Lower leg skin (tissue), 4 donors: ENCODE measurements at regions not wholly inside any gene's neighbourhood (a gene's known extent, or its start where the extent isn't known, plus 50 kb on each side); places are given as distances from the start of the nearest gene placed in this dataset.

ENCODE experiments used
- DNase-seq, 2 donors: peaks; one replicate each; pipeline ENCODE4 v3.0.0-alpha.2; 2019; ENCODE audit warnings: low spot score in 2 of 2
- H3K4me3 ChIP-seq: fragments of 200-600 bp; sonication (generic); 2 replicates; pipeline ENCODE4 v1.5.1; 2017; ENCODE audit warnings: mild to moderate bottlenecking, low read depth; ENCODE audit not compliant: poor library complexity, severe bottlenecking
- CTCF ChIP-seq, 3 donors: fragments of 450-650 bp; IDR thresholded peaks; one replicate each; pipeline ENCODE4 v1.5.1; 2016; ENCODE audit warnings: antibody characterized with exemption in 3 of 3, mild to moderate bottlenecking in 3 of 3, moderate library complexity in 2 of 3
- POLR2A ChIP-seq, 2 donors: fragments of 450-650 bp; IDR thresholded peaks; one replicate each; pipeline ENCODE4 v1.6.1; 2016 to 2017; ENCODE audit warnings: antibody characterized with exemption in 2 of 2, mild to moderate bottlenecking in 1 of 2, moderate library complexity in 1 of 2
- WGBS, 2 donors: methylation state at CpG; one replicate each; pipeline ENCODE4 v1.1.5; 2018; 5-methylcytosine and 5-hydroxymethylcytosine counted together
- intact Hi-C: fragments of 100-400 bp; cut with DNase I; formaldehyde crosslinking; loops from one replicate; pipeline ENCODE4 v1.15.0; 2023; ENCODE audit warnings: low total_unique reads

- no peak for DNase-seq
- TF ChIP-seq CTCF (IDR thresholded peaks at IDR 0.05), result no peak
- intact Hi-C loops, result no loop called here
- WGBS, 2 donors, result 93% methylated on average over 5 of the region's 5 CpGs
- H3K4me3 ChIP-seq, result no peak overlapping the region
These were observed 1422.6 kb upstream of the CDH8 start for GRCh38 chr16:63458846-63459245.

- DNase-seq, result no peak
- H3K4me3 ChIP-seq, result no peak overlapping the region
- intact Hi-C loops, result no loop called here
- TF ChIP-seq CTCF (IDR thresholded peaks at IDR 0.05), result no peak
- no peak for TF ChIP-seq POLR2A (IDR thresholded peaks at IDR 0.05)
- 88 to 89% methylated on average over 2 of the region's 2 CpGs for WGBS, 2 donors
These were observed 1421.6 kb upstream of the CDH8 start for GRCh38 chr16:63457869-63458268.

DNA sequence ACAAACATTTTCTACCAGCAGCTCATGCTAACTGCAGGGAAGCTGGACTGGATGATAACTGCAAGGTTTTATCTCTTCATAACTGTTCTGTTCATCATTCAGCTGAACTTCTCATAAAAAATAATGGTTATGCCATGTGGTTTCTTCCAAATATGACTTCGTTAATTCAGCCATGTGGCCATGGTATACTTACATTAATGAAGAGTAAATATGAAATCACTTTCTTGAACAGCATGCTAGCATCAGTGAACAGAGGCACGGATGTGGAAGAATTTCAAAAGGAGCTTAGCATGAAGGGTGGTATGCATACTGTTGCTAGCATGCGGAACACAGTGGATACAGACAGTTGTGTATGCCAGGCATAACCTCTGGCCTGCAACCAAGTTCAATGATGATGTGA is 1417.0 kb upstream of the CDH8 start:
- TF ChIP-seq POLR2A (IDR thresholded peaks at IDR 0.05), result no peak
- no peak for TF ChIP-seq CTCF (IDR thresholded peaks at IDR 0.05)
- no peak overlapping the region for H3K4me3 ChIP-seq
- no peak for DNase-seq
- intact Hi-C loops, result no loop called here
- WGBS, 2 donors, result 76 to 82% methylated on average over 3 of the region's 3 CpGs

GRCh38 chr16:63447121-63447520 is 1410.9 kb upstream of the CDH8 start:
- WGBS, 2 donors, result 38 to 46% methylated on average over 2 of the region's 2 CpGs
- no peak overlapping the region for H3K4me3 ChIP-seq

DNA sequence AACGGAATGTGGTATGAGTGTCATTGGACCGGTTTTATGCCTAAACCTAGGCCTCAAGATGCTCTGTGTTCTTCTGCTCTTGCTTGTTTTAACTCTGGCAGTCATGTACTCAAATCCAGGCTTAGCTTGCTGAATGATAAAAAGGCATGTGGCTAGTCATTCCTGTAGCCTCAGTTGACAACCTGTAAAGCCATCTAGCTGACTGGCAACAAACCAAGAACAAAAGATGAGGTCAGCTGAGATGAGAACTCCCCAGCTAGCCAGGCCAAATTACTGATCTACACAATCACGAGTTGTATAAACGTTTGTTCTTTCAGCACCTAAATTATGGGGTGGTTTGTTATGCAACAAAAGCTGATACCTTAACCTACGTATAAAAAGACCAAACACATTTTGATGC is 1406.0 kb upstream of the CDH8 start:
- no peak overlapping the region for H3K4me3 ChIP-seq
- no peak for DNase-seq
- TF ChIP-seq CTCF (IDR thresholded peaks at IDR 0.05), result no peak
- TF ChIP-seq POLR2A (IDR thresholded peaks at IDR 0.05), result no peak
- intact Hi-C loops, result no loop called here
- 77 to 86% methylated on average over 5 of the region's 5 CpGs for WGBS, 2 donors

More at GRCh38 chr16:63447121-63447520, 1410.9 kb upstream of the CDH8 start:
- intact Hi-C loops, result no loop called here
- DNase-seq, result no peak
- TF ChIP-seq CTCF (IDR thresholded peaks at IDR 0.05) (no peak), POLR2A (IDR thresholded peaks at IDR 0.05) (no peak)

GRCh38 chr16:63426275-63426870 is 1390.1 kb upstream of the CDH8 start:
- intact Hi-C loops, result no loop called here
- DNase-seq, result no peak
- H3K4me3 ChIP-seq, result no peak overlapping the region
- no peak for TF ChIP-seq CTCF (IDR thresholded peaks at IDR 0.05)
- TF ChIP-seq POLR2A (IDR thresholded peaks at IDR 0.05), result no peak
- WGBS, 2 donors, result 61 to 66% methylated on average over 3 of the region's 3 CpGs
